Myocyte (in vitro differentiated cells): ENCODE measurements at regions not wholly inside any gene's neighbourhood (a gene's known extent, or its start where the extent isn't known, plus 50 kb on each side); places are given as distances from the start of the nearest gene placed in this dataset.

Experiments
- DNase-seq: peaks from one replicate; pipeline ENCODE4 v3.0.0-alpha.2; 2012; ENCODE audit warnings: low read depth

DNA sequence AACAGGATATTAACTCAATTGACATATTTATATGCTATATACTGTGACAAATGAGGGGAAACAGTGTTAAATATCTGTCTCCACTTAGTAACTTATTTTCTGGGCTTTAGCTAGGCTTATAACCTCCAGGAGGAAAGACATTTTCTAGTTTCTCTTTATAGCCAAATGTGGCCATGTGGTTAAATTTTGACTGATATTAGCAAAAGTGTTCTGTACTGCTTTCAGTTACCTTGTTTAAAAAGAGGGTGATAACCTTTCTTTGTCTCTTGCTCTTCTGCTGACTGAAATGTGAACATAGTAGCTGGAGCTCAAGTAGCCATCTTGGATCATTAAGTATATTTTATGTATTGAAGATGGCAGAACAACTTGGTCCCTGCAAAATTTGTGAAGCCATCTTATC is 253.7 kb downstream of the PDHA2 start:
- DNase-seq, result no peak

GRCh38 chr4:96094183-96094582 is 254.3 kb downstream of the PDHA2 start:
- no peak for DNase-seq

- no peak for DNase-seq
These were observed 257.2 kb downstream of the PDHA2 start for GRCh38 chr4:96097040-96097607.

DNA sequence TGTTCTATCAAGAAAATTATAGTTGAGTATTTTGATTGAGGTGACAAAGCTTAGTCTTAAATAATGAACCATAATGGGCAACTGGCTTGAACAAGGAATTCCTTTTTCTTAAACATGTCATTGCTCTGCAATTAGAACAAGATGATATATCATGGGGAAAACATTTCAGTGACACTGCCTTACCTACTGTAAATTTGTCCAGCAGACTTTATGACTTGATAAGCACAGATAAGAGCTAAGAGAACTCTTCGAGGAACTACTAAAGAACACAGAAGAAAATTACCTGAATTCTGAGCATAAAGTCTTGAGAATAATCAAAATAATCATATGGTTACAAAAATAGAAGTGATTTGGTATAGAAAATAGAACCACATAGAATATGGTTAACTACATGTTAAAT is 257.8 kb downstream of the PDHA2 start:
- DNase-seq, result no peak

- DNase-seq, result no peak
These were observed 259.1 kb downstream of the PDHA2 start for GRCh38 chr4:96099031-96099430.

DNA sequence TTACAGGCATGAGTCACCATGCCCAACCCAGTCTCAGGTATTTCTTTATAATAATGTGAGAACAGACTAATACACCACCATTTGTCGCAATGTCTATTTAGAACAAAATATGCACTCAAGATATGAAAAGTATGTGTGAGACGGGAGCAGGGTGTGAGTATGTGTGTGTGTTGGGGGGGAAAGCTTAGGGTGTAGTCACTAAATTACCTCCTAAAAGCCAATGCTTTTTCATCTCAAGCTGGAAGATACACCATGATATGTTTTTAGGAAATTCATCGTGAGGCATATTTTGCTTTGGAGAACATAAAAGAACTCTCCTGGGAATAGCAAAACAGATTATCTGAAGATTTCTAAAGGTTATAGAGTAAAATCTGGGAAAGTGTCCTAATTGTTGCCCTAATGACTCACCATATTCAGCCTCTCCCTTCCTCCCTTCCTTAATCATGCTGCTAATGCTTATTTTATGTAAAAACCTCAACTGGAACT is 262.7 kb downstream of the PDHA2 start:
- DNase-seq, result no peak

- DNase-seq, result no peak
These were observed 263.2 kb downstream of the PDHA2 start for GRCh38 chr4:96103086-96103485.

- DNase-seq, result no peak
These were observed 268.3 kb downstream of the PDHA2 start for GRCh38 chr4:96108146-96108545.

DNA sequence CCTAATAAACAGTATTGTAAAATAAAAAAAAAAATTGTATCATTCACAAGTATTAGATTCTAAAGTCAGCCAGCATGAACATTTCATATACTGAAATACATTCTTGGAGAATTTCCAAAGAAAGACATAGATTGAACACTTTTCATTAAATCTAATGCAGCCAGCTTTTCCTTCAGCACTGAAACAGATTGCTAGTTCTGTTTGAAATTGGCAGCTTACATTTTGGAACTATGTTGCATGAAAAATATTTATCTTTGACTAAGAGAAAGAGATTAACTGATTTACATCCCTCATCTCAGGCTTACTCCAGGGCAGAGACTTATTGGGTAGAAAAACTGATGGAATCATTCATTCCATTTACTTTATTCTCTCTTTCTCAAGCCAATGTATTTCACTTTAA is 272.7 kb downstream of the PDHA2 start:
- no peak for DNase-seq

- DNase-seq, result peak; percentile 54
These were observed 280.3 kb downstream of the PDHA2 start for GRCh38 chr4:96120206-96120605.

DNA sequence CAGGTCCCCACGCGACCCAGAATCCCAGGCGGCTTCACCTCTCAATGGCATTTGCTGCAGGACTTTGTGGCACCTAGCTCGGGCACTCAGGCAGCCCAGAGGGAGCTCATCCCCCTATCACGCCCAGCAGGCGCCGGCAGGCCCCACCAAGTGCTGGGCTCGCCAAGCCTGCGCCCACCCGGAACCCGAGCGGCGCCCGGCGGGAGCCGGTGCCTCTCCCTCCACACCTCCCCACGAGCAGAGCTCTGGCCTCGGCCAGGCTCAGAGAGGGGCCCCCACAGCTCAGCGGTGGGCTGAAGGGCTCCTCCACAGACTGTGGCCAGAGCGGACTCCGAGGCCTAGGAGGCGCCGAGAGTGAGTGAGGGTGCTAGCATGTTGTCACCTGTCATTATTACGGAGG is 286.3 kb downstream of the PDHA2 start:
- no peak for DNase-seq

DNA sequence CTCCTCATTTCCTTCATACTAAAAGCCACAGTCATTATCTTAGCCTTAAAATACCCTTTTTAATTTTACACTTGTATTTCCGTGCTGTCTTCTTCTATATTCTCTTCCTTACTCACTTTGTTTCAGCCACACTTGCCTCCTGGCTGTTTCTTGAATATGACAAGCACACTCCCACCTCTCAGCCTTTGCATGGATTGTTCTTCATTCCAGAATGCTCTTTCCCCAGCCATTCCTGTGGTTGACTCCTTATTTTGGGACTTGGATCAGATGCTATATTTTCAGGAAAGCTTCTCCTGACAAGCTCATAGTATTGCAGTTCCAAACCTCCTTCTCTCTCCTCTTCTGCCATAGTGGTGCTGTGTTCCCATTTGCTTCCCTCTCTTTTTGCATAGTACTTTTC is 291.3 kb downstream of the PDHA2 start:
- DNase-seq, result peak; percentile 70

- DNase-seq, result no peak
These were observed 294.9 kb downstream of the PDHA2 start for GRCh38 chr4:96134806-96135205.

DNA sequence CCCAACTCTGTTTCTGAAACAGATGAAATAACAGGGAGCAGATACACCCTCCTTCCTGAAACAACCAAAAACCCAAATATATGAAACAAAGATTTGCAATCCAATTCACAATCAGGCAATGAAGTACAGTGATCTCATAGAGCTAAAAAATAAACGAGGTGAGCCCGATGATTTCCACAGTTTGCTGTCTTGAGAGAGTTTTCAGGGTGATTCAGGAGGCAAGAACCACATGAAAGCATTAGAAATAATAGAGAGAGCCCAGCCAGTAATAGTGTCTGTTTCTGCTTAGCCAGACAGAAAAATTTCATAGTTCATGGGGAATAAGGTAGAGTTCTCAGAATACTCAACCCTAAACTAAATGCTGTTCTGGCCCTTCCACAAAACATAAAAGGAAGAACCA is 296.2 kb downstream of the PDHA2 start:
- no peak for DNase-seq

GRCh38 chr4:96139251-96139929 is 299.5 kb downstream of the PDHA2 start:
- DNase-seq, result no peak

GRCh38 chr4:96145601-96146000 is 305.7 kb downstream of the PDHA2 start:
- peak; percentile 77 for DNase-seq

- peak; percentile 78 for DNase-seq
These were observed 306.8 kb downstream of the PDHA2 start for GRCh38 chr4:96146686-96147085.

DNA sequence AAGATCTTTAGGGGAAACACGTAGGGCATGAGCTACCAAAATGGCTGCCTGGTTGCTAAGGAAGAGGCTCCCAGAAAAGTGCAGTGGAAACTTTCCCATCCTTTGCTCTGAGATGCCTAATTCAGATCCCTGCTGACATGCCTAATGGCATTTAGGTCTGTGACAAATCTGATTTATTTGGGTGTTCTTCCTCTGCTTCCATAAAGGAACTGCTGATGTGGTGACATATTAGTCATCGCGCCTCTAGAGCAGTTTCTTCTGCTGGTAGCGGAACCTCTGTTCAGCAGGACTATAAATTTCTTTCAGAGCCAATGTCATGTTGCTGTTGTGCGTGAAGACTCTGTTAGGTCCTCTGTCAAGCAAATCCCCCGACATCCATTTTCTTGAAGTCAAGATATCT is 310.0 kb downstream of the PDHA2 start:
- peak; percentile 31 for DNase-seq

DNA sequence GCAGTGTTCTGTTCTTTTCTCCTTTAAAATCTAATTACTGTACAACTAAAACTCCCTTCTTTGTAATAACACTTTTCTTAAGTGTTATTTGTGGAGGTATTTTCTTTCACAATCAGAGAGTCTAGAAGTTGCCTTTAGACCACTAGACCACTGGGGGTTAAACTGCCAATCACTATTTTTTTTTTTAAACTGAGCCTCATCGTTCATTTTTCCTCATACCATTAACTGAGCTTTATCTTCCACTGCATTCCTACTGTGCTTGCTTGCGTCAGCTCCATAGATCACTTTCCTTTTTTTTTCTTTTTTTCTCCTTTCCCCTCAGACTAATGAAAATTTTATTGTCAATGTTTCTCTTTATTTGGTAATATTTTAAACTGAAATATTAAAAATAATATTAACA is 310.6 kb downstream of the PDHA2 start:
- DNase-seq, result no peak

GRCh38 chr4:96152824-96153223 is 312.9 kb downstream of the PDHA2 start:
- no peak for DNase-seq

GRCh38 chr4:96154676-96155075 is 314.8 kb downstream of the PDHA2 start:
- no peak for DNase-seq

DNA sequence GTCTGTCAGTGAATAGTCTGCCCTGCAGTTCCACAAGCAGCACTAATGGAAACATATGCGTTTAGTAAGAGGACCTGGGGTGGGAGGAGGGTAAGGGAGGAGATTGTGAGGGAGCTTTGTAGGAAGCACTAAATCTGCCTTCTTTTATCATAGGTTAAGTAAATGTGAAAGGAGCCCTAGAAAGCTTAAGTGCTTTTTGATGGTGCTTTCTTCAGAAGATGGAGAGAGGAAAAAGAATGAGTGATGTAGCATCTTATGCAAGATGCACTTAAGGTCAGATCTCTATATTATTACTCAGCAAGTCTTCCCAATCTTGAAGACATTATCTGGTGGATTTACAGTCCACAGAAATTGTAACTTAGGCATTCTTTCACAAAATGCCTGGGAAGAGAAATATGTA is 322.7 kb downstream of the PDHA2 start:
- DNase-seq, result no peak

DNA sequence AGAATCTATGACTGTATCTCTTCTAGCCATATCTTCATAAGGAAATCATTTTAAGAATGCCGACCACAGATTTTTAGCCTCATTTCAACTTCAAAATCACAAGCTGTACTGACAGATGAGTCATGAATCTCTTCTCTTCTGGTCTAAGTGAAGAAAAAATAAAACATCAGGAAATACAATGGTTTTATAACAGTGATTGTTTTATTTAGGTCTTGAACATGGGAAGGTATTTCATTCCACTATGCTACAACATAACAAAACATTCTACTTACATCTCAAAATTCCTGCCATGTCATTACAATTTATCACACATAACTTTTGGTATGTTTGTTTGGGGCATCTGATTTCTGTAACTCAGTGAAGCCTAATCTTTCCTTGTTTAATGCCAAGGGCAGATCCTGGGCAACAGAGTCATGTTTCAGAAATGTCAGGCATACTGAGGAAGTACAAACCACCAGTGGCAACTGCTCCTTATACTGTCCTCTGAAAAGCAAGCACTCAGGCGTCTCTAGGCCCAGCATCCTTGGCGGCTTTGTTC is 325.0 kb downstream of the PDHA2 start:
- peak; percentile 95 for DNase-seq
